ENCODE measurements at regions not wholly inside any gene's neighbourhood (a gene's known extent, or its start where the extent isn't known, plus 50 kb on each side); places are given as distances from the start of the nearest gene placed in this dataset.
"Not testable (repeated sequence)": the region's sequence is repeated elsewhere in the genome, so short reads cannot be mapped to it uniquely, and the experiment has no call there.

DNA sequence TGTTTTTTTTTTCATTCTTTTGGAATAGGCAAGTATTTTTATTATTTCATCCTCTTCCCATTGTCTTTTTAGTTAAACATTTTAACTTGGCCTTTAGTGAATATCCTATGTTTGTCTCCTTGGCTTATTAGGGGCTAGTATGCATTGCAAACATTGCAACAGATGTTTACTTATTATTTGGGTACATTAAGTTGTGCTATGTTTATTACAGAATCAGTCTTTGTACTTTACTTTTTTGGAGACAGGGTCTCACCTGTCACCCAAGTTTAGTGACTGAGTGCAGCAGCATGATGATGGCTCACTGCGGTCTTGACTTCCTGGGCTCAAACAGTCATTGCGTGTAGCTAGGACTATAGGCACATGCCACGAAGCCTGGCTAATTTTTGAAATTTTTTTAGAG is 51.1 kb upstream of the NUDT6 start:
- H3K4me3 Mint-ChIP-seq = no peak overlapping the region
- H3K36me3 Mint-ChIP-seq (ENCODE audit: low read depth) = peaks cover 40% of the 10 kb centered on the region
- intact Hi-C loops (cut with micrococcal nuclease) = no loop called here
- no peaks in the 10 kb centered on the region for H3K4me1 Mint-ChIP-seq
- H3K9me3 Mint-ChIP-seq = peaks cover 14% of the 10 kb centered on the region
- no peak overlapping the region for H3K27ac Mint-ChIP-seq
- DNase-seq = no peak
- no peaks in the 10 kb centered on the region for H3K27me3 Mint-ChIP-seq

DNA sequence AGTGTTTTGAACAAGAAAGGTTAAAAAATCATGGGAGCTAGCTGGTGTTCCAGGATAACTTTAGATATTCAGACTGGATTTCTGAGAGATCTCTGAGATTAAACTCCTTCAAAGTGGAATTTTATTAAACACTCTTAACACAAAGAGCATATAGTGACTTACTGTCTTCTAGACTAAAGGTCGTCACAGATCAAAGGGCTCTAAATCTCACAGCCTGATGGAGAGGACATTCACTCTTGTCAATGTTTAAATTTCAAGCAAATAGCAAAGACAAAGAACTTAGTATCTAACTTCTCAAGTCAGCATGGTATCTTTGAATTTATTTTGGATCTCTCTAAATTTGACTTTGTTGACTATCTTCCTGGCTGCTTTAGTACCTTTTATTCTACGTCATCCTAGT is 53.7 kb upstream of the NUDT6 start:
- peaks cover 65% of the 10 kb centered on the region for H3K36me3 Mint-ChIP-seq (ENCODE audit: low read depth)

DNA sequence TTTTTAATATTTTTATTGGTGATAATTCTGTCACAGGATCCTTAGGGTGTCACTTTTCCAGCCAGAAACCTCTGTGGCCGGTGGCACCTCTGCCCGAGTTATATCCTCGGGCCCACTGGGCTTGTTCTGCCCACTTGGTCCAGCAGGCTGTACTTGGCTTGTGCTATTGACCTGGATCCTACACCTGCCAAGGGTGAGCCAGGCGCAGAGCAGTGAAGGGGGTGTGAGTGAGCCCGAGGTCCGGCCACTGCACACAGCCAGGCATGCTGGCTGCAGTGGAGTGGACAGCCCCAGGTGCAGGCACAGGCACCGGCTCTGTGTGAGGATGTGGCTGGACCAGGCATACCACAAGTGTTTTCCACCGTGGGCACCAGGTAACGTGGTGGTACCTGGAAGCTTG is 54.7 kb upstream of the NUDT6 start:
- no peaks in the 10 kb centered on the region for H3K27me3 Mint-ChIP-seq
- H3K4me3 Mint-ChIP-seq = no peak overlapping the region
- no peaks in the 10 kb centered on the region for H3K4me1 Mint-ChIP-seq
- no peak overlapping the region for H3K27ac Mint-ChIP-seq
- DNase-seq = no peak
- peaks cover 18% of the 10 kb centered on the region for H3K9me3 Mint-ChIP-seq
- H3K36me3 Mint-ChIP-seq (ENCODE audit: low read depth) = peaks cover 69% of the 10 kb centered on the region
- intact Hi-C loops (cut with micrococcal nuclease) = no loop called here

More for the DNA sequence above, 53.7 kb upstream of the NUDT6 start:
- H3K4me3 Mint-ChIP-seq = no peak overlapping the region
- DNase-seq = no peak
- intact Hi-C loops (cut with micrococcal nuclease) = no loop called here
- no peaks in the 10 kb centered on the region for H3K4me1 Mint-ChIP-seq
- H3K27ac Mint-ChIP-seq = no peak overlapping the region
- H3K9me3 Mint-ChIP-seq = peaks cover 14% of the 10 kb centered on the region
- no peaks in the 10 kb centered on the region for H3K27me3 Mint-ChIP-seq

- intact Hi-C loops (cut with micrococcal nuclease) = no loop called here
- Mint-ChIP-seq H3K4me1 (no peaks in the 10 kb centered on the region), H3K36me3 (ENCODE audit: low read depth) (peaks cover 74% of the 10 kb centered on the region), H3K4me3 (no peak overlapping the region), H3K27me3 (no peaks in the 10 kb centered on the region), H3K27ac (no peak overlapping the region), H3K9me3 (peaks cover 18% of the 10 kb centered on the region)
- DNase-seq = no peak
Measured at GRCh38 chr4:122978109-122978508, 55.7 kb upstream of the NUDT6 start.

GRCh38 chr4:122978789-122979188 is 56.4 kb upstream of the NUDT6 start:
- Mint-ChIP-seq H3K4me1 (no peaks in the 10 kb centered on the region), H3K27me3 (no peaks in the 10 kb centered on the region)

DNA sequence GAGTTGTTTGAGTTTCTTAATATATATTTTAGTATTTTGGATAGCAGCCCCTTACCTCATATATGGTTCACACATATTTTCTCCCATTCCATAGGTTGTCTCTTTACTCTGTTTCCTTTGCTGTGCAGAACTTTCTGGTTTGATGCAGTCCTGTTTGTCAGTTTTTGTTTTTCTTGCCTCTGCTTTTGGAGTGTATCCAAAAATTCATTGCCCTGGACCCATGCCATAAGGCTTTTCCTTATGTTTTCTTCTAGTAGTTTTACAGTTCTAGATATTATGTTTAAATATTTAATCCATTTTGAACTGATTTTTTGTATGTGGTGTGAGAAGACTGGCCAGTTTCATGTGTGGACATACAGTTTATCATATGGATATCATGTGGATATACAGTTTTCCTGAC is 58.5 kb upstream of the NUDT6 start:
- Mint-ChIP-seq H3K36me3 (ENCODE audit: low read depth) (peaks cover 78% of the 10 kb centered on the region), H3K4me3 (no peak overlapping the region), H3K27me3 (no peaks in the 10 kb centered on the region), H3K27ac (no peak overlapping the region), H3K9me3 (peaks cover 28% of the 10 kb centered on the region), H3K4me1 (no peaks in the 10 kb centered on the region)
- intact Hi-C loops (cut with micrococcal nuclease) = no loop called here
- DNase-seq = no peak

More at GRCh38 chr4:122978789-122979188, 56.4 kb upstream of the NUDT6 start:
- peaks cover 78% of the 10 kb centered on the region for H3K36me3 Mint-ChIP-seq (ENCODE audit: low read depth)
- no peak for DNase-seq
- H3K9me3 Mint-ChIP-seq = peaks cover 21% of the 10 kb centered on the region
- no peak overlapping the region for H3K4me3 Mint-ChIP-seq
- no peak overlapping the region for H3K27ac Mint-ChIP-seq
- intact Hi-C loops (cut with micrococcal nuclease) = no loop called here

DNA sequence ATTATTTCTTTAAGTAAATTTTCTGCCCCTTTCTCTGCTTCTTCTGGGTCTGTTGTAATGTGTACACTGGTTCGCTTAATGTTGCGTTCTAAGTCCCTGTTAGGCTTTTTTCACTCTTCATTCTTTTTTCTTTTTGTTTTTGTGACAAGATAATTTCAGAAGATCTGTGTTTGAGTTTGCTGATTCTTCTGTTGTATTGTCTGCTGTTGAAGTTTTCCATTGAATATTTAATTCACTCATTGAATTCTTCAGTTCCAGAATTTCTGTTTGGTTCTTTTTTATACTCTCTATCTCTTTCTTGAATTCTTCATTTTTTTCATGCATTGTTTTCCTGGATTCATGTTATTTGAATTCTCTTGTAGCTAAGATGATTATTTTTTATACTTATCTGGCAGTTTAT is 66.3 kb upstream of the NUDT6 start:
- no peak overlapping the region for H3K4me3 Mint-ChIP-seq
- no peak overlapping the region for H3K27ac Mint-ChIP-seq
- peaks cover 38% of the 10 kb centered on the region for H3K9me3 Mint-ChIP-seq
- peaks cover 60% of the 10 kb centered on the region for H3K36me3 Mint-ChIP-seq (ENCODE audit: low read depth)
- DNase-seq = no peak
- no peaks in the 10 kb centered on the region for H3K4me1 Mint-ChIP-seq
- H3K27me3 Mint-ChIP-seq = no peaks in the 10 kb centered on the region
- intact Hi-C loops (cut with micrococcal nuclease) = no loop called here

- H3K36me3 Mint-ChIP-seq (ENCODE audit: low read depth) = peaks cover 43% of the 10 kb centered on the region
- H3K27ac Mint-ChIP-seq = no peak overlapping the region
- H3K4me1 Mint-ChIP-seq = no peaks in the 10 kb centered on the region
- intact Hi-C loops (cut with micrococcal nuclease) = no loop called here
- peaks cover 24% of the 10 kb centered on the region for H3K9me3 Mint-ChIP-seq
- DNase-seq = no peak
- H3K27me3 Mint-ChIP-seq = no peaks in the 10 kb centered on the region
- H3K4me3 Mint-ChIP-seq = no peak overlapping the region
Measured at GRCh38 chr4:122990891-122991290, 68.5 kb upstream of the NUDT6 start.

DNA sequence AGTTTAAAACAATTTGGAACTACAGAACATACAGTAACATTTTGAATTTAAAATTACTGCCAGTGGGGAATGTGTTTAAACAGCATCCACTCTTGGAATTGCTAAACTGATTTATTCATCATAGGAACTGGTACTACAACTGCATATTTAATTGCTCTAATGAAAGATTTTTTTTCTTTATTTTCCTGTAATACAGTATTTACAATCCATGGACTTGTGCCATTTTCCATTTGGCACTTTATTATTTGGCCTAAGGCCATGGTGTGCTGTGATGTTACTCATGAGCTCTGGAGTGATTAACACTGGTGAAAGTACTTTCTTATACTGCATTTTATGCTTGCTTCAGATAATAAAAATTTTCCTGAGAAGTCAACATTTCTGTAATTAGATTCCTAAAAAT is 69.7 kb upstream of the NUDT6 start:
- H3K27me3 Mint-ChIP-seq = no peaks in the 10 kb centered on the region
- DNase-seq = no peak
- H3K9me3 Mint-ChIP-seq = peaks cover 13% of the 10 kb centered on the region
- intact Hi-C loops (cut with micrococcal nuclease) = no loop called here
- H3K4me3 Mint-ChIP-seq = no peak overlapping the region
- no peaks in the 10 kb centered on the region for H3K4me1 Mint-ChIP-seq
- H3K36me3 Mint-ChIP-seq (ENCODE audit: low read depth) = peaks cover 39% of the 10 kb centered on the region
- no peak overlapping the region for H3K27ac Mint-ChIP-seq

DNA sequence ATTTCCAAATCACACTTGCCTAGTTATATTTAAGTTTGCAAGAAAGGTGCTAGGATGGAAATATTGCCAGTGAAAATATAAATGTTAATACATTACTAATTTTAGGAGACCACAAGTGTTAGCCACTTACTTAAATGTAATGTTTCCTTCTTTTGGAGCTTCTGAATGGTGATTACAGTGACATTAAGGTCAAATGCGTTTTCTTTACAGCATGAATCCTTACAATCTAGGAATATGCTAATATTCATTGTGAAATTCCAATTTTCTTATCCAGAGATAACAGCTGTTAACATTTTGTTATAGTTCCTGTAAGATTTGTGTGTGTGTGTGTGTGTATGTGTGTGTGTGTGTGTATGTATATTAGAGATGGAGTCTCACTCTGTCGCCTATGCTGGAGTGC is 70.2 kb upstream of the NUDT6 start:
- H3K36me3 Mint-ChIP-seq (ENCODE audit: low read depth) = peaks cover 36% of the 10 kb centered on the region
- H3K27ac Mint-ChIP-seq = no peak overlapping the region
- intact Hi-C loops (cut with micrococcal nuclease) = no loop called here
- H3K4me1 Mint-ChIP-seq = peaks cover 1% of the 10 kb centered on the region
- peaks cover 9% of the 10 kb centered on the region for H3K9me3 Mint-ChIP-seq
- H3K4me3 Mint-ChIP-seq = no peak overlapping the region
- DNase-seq = no peak
- H3K27me3 Mint-ChIP-seq = no peaks in the 10 kb centered on the region

DNA sequence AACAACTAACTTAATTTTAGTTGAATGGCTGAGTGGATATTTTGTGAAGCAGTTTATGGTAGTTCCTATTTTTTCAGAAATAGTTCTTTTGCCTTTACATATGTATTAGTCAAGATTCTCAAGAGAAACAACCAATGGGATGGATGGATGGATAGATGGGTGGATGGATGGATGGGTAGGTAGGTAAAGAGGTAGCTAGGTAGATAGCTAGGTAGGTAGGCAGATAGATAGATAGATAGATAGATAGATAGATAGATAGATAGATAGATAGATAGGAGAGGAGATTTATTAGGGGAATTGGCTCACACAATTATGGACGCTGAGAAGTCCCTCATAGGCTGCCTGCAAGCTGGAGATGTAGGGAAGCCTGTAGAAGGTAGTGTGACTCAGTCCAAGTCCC is 74.0 kb upstream of the NUDT6 start:
- H3K36me3 Mint-ChIP-seq (ENCODE audit: low read depth) = peaks cover 21% of the 10 kb centered on the region
- H3K4me3 Mint-ChIP-seq = no peak overlapping the region
- H3K9me3 Mint-ChIP-seq = no peaks in the 10 kb centered on the region
- peaks cover 5% of the 10 kb centered on the region for H3K4me1 Mint-ChIP-seq
- H3K27me3 Mint-ChIP-seq = no peaks in the 10 kb centered on the region
- no peak overlapping the region for H3K27ac Mint-ChIP-seq
- DNase-seq = no peak
- intact Hi-C loops (cut with micrococcal nuclease) = no loop called here

DNA sequence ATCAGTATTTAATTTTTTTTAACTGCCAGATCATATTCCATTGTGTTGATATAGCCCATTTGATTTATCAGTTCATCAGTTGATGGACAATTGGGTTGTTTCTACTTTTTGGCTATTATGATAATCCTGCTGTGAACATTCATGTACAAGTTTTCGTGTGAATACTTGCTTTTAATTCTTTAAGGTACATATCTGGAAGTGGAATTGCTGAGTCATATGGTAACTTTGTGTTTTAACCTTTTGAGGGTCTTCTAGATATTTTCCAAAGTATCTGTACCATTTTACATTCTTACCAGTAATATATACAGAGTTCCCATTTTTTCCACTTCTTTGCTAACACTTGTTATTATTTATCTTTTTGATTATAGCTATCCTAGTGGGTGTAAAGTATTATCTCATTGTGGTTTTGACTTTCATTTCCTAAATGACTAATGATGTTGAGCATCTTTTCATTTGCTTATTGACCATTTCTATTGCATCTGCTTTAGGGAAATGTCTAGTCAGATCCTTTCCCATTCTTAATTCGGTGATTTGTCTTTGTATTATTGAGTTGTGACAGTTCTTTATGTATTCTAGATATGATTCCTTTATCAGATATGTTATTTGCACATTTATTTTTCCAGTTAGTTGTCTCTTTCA is 75.2 kb upstream of the NUDT6 start:
- Mint-ChIP-seq H3K27ac (no peak overlapping the region), H3K27me3 (no peaks in the 10 kb centered on the region), H3K4me1 (peaks cover 5% of the 10 kb centered on the region), H3K36me3 (ENCODE audit: low read depth) (peaks cover 21% of the 10 kb centered on the region), H3K9me3 (no peaks in the 10 kb centered on the region), H3K4me3 (no peak overlapping the region)
- DNase-seq = no peak
- intact Hi-C loops (cut with micrococcal nuclease) = no loop called here

DNA sequence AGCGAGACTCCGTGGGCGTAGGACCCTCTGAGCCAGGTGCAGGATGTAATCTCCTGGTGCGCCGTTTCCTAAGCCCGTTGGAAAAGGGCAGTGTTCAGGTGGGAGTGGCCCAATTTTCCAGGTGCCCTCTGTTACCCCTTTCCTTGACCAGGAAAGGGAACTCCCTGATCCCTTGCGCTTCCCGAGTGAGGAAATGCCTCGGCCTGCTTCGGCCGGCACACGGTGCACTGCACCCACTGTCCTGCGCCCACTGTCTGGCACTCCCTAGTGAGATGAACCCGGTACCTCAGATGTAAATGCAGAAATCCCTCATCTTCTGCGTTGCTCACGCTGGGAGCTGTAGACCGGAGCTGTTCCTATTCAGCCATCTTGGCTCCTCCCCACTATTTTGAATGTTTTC is 81.7 kb upstream of the NUDT6 start:
- H3K36me3 Mint-ChIP-seq (ENCODE audit: low read depth) = peaks cover 44% of the 10 kb centered on the region
- H3K27me3 Mint-ChIP-seq; H3K4me1 Mint-ChIP-seq; intact Hi-C loops (cut with micrococcal nuclease); DNase-seq; H3K4me3 Mint-ChIP-seq; H3K9me3 Mint-ChIP-seq; H3K27ac Mint-ChIP-seq: not testable (repeated sequence)

DNA sequence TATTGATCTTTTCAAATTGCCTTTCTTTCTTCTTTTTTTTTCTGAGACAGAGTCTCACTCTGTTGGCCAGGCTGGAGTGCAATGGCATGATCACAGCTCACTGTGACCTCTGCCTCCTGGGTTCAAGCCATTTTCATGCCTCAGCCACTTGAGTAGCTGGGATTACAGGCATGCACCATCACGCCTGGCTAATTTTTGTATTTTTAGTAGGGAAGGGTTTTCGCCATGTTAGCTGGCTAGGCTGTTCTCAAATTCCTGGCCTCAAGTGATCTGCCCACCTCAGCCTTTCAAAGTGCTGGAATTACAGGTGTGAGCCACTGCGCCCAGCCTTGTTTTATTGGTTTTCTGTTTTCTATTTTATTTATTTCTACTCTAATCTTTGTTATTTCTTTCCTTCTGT is 82.7 kb upstream of the NUDT6 start:
- H3K9me3 Mint-ChIP-seq; DNase-seq; H3K4me3 Mint-ChIP-seq; H3K4me1 Mint-ChIP-seq; H3K27me3 Mint-ChIP-seq; intact Hi-C loops (cut with micrococcal nuclease); H3K27ac Mint-ChIP-seq: not testable (repeated sequence)
- H3K36me3 Mint-ChIP-seq (ENCODE audit: low read depth) = peaks cover 47% of the 10 kb centered on the region

GRCh38 chr4:123007679-123008078 is 85.3 kb upstream of the NUDT6 start:
- peaks cover 2% of the 10 kb centered on the region for H3K4me1 Mint-ChIP-seq
- H3K4me3 Mint-ChIP-seq = no peak overlapping the region
- peaks cover 48% of the 10 kb centered on the region for H3K36me3 Mint-ChIP-seq (ENCODE audit: low read depth)
- no peak for DNase-seq
- H3K27me3 Mint-ChIP-seq = no peaks in the 10 kb centered on the region
- peaks cover 8% of the 10 kb centered on the region for H3K9me3 Mint-ChIP-seq
- H3K27ac Mint-ChIP-seq = no peak overlapping the region
- intact Hi-C loops (cut with micrococcal nuclease) = no loop called here
